ENCODE measurements at regions not wholly inside any gene's neighbourhood (a gene's known extent, or its start where the extent isn't known, plus 50 kb on each side); places are given as distances from the start of the nearest gene placed in this dataset.
"Not testable (repeated sequence)": the region's sequence is repeated elsewhere in the genome, so short reads cannot be mapped to it uniquely, and the experiment has no call there.

GRCh38 chr1:55800503-55800902 lies 585.3 kb upstream of the USP24 start:
- DNase-seq, result no peak

- DNase-seq, result no peak
Observed at GRCh38 chr1:55793856-55794255, 578.7 kb upstream of the USP24 start.

- no peak for DNase-seq
Observed at GRCh38 chr1:55792870-55793269, 577.7 kb upstream of the USP24 start.

GRCh38 chr1:55789466-55789865 lies 574.3 kb upstream of the USP24 start:
- no peak for DNase-seq

- DNase-seq, result peak; percentile 28
Observed at GRCh38 chr1:55786396-55786795, 571.2 kb upstream of the USP24 start.

- not testable (repeated sequence) for DNase-seq
Observed at GRCh38 chr1:55784941-55785450, 569.8 kb upstream of the USP24 start.

- no peak for DNase-seq
Observed at GRCh38 chr1:55781944-55782482, 566.8 kb upstream of the USP24 start.

- no peak for DNase-seq
Observed at GRCh38 chr1:55781003-55781402, 565.8 kb upstream of the USP24 start.

- no peak for DNase-seq
Observed at GRCh38 chr1:55777545-55777944, 562.4 kb upstream of the USP24 start.

- DNase-seq, result no peak
Observed at GRCh38 chr1:55775007-55775406, 559.8 kb upstream of the USP24 start.

GRCh38 chr1:55774446-55774845 lies 559.3 kb upstream of the USP24 start:
- no peak for DNase-seq

GRCh38 chr1:55773211-55773940 lies 558.2 kb upstream of the USP24 start:
- no peak for DNase-seq

GRCh38 chr1:55768327-55768952 lies 553.3 kb upstream of the USP24 start:
- DNase-seq, result no peak

- no peak for DNase-seq
Observed at GRCh38 chr1:55767171-55767570, 552.0 kb upstream of the USP24 start.

- not testable (repeated sequence) for DNase-seq
Observed at GRCh38 chr1:55765505-55765904, 550.3 kb upstream of the USP24 start.

GRCh38 chr1:55751776-55752175 lies 536.6 kb upstream of the USP24 start:
- no peak for DNase-seq

- DNase-seq, result no peak
Observed at GRCh38 chr1:55750628-55750995, 535.4 kb upstream of the USP24 start.

- no peak for DNase-seq
Observed at GRCh38 chr1:55749975-55750627, 534.9 kb upstream of the USP24 start.

GRCh38 chr1:55747408-55747841 lies 532.3 kb upstream of the USP24 start:
- DNase-seq, result no peak

GRCh38 chr1:55746710-55747109 lies 531.5 kb upstream of the USP24 start:
- DNase-seq, result no peak

- DNase-seq, result no peak
Observed at GRCh38 chr1:55741516-55741915, 526.4 kb upstream of the USP24 start.

- peak; percentile 9 for DNase-seq
Observed at GRCh38 chr1:55735106-55735505, 519.9 kb upstream of the USP24 start.

GRCh38 chr1:55726994-55727393 lies 511.8 kb upstream of the USP24 start:
- no peak for DNase-seq

GRCh38 chr1:55725378-55725777 lies 510.2 kb upstream of the USP24 start:
- no peak for DNase-seq

Measured in NCI-H2107 (cell line).